GM21447 (cell line): ENCODE measurements at regions not wholly inside any gene's neighbourhood (a gene's known extent, or its start where the extent isn't known, plus 50 kb on each side); places are given as distances from the start of the nearest gene placed in this dataset.
"Not testable (repeated sequence)": the region's sequence is repeated elsewhere in the genome, so short reads cannot be mapped to it uniquely, and the experiment has no call there.

ENCODE experiments used
- ATAC-seq: cut with Tn5 transposase; IDR thresholded peaks from one replicate; pipeline ENCODE4 v1.9.1; 2021; ENCODE audit not compliant: unreplicated experiment

DNA sequence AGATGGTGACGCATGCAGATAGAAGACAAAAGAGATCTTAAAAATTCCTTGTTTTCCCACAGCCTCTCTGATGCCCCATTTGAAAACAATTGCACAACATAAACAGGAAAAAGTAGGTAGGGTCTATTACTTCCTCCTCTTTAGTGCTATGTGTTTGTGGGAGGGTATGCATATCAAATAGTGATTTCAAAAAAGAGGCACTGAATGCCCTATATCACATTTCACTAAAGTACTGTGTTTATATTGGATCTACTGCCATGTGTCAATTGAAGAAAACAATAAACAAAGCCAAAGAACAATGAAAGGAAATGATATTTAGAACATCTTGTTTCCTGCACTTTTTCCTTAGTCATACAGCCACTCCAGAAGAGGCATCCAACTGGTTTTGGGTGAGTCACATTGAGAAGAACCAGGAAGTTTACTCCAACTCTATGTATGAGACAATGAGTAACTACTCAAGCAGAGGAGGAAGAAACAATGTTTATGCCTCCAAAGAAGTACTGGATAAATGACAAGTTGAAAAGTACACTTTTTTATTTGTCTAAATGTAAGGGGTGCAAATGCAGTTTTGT is 583.6 kb downstream of the FBXO15 start:
- no peak for ATAC-seq

- no peak for ATAC-seq
Measured at GRCh38 chr18:73563345-73563744, 584.3 kb downstream of the FBXO15 start.

- ATAC-seq, result no peak
Measured at GRCh38 chr18:73556904-73557303, 590.7 kb downstream of the FBXO15 start.

GRCh38 chr18:73552171-73552570 is 595.5 kb downstream of the FBXO15 start:
- no peak for ATAC-seq

DNA sequence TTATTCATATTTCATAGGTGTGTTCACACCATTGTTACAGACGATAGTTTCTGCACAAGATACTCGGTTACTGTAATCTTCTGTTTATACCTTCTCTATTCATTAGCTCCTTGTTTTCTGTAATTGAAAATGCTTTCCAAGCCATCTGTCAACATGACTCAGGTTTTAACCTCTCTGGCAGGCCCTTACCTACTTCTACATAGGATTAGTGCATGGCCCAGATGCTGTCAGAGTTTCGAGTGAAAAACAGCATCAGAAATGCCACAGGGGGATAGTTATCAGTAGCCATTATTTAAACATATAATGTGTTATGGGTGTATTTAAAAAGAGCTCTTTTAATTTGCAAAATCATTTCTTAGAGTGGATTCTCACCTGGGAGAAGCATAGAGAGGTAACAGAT is 596.4 kb downstream of the FBXO15 start:
- ATAC-seq, result no peak

DNA sequence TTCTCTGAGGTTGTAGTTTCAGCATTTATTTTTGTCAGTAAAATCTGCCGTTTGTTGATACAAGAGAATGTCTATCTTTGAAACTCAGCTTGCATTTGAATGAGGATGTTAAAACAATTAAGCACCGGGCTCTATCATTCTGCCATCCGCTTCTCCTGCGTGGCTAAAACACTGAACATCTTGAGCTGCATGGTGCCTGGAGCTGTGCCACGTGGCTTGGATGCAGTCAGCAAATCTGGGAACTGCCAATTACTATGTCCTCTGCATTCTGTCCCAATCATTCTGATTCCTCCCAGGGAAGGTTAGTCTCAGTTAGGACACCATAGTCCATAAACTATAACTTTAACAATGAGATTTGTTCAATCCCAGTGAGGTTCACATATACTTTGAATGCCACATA is 598.4 kb downstream of the FBXO15 start:
- ATAC-seq, result no peak

DNA sequence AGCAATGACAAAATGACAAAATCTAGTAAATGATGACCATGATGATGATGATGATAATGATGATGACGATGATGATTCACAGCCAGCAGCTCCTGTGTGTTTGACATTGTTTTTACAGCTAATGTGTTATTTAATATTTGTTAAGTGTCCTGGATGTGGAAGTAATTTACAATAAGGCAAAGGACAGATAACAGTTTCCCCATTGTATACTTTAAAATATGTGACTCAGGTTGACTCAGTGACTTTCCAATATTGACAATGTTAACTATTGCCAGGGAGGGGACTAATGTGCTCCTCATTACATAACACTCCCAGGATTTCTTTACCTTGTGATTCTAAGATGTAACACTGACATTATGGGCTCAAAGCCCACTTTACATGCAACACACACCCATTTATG is 602.2 kb downstream of the FBXO15 start:
- ATAC-seq, result no peak

DNA sequence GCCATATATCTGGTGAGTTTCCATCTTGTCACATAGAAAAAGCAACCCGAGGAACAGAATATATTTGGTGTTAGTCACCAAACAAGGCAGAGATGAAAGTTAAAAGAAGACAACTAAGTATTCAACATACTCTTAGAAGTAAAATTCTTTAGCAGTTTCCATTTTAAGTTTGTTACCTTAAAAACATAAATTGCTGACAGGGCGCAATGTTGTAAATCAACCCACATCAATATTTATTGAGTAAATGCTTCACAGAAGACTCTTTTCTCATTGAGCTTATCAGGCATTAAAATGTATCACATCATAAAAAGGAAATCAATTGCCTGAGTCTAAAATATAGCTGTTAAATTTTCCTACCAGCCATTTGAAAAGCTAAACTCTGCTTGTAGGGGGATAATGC is 603.0 kb downstream of the FBXO15 start:
- ATAC-seq, result no peak

GRCh38 chr18:73544032-73544431 is 603.6 kb downstream of the FBXO15 start:
- no peak for ATAC-seq

DNA sequence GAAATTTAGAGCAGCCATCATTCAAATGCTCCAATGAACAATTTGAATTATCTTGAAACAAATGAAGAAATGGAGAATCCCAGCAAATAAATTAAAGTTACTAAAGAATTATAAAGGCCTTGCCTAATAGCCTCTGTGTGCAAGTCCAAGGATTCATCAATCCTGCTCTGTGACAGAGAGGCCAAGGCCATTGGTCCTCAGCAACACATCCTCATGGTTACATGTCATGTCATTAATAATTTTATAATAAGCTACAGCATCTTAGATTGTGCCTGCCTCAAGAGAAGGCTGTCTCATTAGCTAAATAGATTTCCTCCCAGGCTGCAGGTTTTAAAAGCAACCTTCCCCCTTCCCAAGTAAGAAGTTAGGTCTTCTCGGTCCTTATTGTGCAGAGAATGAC is 611.6 kb downstream of the FBXO15 start:
- no peak for ATAC-seq

DNA sequence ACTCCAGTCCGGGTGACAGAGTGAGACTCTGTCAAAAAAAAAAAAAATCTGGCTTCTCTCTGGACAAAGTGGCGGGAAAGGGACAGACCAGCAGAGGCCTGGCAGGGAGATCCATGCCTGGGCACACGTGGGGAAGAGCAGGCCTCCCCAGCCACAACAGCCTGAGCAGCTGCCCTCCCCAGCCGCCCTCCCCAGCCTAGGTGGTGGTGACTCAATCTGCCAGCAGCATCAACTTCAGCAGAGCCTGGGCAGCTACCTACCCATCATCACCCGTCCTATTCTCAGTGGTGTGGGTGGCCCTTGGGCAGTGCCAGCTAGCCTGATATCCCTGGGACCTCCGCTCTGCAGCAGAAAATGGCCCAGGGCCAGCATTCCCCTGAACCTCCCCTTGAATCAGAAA is 612.4 kb downstream of the FBXO15 start:
- ATAC-seq, result no peak

GRCh38 chr18:73531601-73532000 is 616.0 kb downstream of the FBXO15 start:
- ATAC-seq, result no peak

DNA sequence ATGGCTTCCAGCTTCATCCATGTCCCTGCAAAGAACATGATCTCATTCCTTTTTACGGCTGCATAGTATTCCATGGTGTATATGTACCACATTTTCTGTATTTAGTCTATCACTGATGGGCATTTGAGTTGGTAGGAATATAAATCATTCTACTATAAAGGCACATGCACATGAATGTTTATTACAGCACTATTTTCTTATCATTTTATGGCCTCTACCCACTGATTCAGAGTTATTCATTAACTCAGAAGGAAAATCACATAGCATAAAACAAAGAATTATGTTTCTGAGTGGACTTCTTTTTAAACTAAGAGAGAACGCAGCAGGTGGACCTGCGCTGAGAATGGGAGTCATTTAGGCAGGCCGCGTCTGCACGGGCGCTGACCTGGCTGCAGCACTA is 619.6 kb downstream of the FBXO15 start:
- ATAC-seq, result no peak

GRCh38 chr18:73520229-73520628 is 627.4 kb downstream of the FBXO15 start:
- no peak for ATAC-seq

- not testable (repeated sequence) for ATAC-seq
Measured at GRCh38 chr18:73516056-73516455, 631.6 kb downstream of the FBXO15 start.

- no peak for ATAC-seq
Measured at GRCh38 chr18:73514449-73514848, 633.2 kb downstream of the FBXO15 start.

DNA sequence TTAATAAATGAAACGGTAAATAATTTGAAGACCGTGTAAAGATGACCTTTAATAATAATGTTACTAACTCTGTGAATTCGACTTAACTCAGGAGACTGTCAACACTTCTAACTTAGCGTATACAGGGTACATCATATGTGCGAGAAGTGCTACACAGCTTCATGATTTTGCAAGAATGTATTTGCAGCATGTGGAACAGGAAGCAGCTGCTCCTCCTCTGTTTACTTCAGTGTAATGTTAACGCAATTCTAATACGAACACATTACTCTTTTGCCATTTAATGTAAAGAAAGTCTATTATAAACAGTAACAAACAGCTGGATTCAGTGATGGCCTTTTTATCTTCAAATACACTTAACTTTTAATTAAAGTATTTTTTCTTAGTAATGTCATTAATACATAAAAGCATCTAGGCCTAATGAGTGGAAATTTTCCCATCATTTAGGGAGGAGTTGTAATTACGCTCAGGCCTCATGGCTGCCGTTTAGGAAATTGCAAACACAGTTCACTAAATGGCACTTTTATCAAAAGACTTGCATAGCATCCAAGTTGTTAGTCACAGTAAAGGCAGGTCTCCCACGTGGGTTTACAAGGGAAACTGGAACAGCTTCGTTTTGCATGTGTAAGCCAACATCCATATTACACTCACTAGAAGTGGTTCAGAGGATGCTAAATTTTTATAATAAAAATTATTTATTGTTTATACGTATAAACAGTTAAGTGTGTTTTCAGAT is 635.7 kb downstream of the FBXO15 start:
- ATAC-seq, result no peak

- no peak for ATAC-seq
Measured at GRCh38 chr18:73509460-73509859, 638.2 kb downstream of the FBXO15 start.

- no peak for ATAC-seq
Measured at GRCh38 chr18:73503326-73503725, 635.5 kb upstream of the NETO1 start.

- ATAC-seq, result no peak
Measured at GRCh38 chr18:73487966-73488365, 620.2 kb upstream of the NETO1 start.

DNA sequence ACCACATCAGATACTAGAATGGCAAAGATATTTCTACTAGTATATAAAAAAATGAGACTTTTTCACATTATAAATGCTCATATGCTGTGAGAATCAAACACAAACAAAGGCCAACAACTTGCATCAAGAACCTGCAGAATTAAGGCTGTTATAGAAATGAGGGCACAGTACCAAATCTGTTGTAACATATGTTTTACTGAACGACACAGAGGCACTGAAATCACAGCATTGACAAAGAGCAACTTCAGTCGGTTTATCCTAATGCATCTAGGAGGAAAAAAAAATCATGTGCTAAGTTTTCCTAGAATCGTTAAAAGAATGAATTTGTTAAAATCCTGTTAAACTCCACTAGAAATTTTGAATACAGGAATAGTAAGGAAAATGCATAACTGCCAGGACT is 617.4 kb upstream of the NETO1 start:
- no peak for ATAC-seq

DNA sequence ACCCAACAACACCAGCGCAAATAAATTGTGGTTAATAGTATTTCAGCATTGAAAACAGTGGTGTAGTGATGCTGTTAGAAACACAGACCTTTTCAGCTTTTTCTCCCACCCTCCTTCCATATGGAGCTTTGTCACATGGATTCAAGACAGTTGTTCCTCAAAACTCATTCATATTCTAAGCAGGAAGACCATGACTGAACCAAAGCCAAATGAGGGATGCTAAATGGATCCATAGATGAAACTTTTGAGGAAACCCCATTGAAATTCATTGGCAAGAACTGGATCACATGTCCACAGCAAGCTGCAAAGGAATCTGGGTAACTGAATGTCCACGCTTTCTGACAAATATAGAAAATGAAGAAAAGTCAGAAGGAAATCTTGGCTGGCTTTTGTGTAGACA is 615.1 kb upstream of the NETO1 start:
- ATAC-seq, result no peak

DNA sequence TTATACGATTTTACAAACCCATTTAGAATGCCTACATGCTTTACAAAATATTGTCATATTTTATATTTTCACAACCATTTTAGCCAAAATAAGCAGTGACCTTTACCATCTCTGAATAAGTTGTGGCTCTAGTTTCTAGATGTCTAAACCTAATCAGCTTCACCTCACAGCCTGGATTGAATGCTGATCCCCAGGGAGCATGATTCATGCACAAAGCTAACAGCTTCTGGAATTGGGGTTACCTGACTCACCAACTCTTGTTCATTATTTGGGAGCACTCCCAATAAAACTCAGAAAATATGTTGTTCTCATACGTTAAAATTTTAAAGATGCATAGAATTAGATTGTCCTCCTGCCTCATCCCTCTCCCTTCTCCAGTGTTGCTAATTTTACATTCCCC is 611.7 kb upstream of the NETO1 start:
- ATAC-seq, result no peak
